ENCODE measurements at regions not wholly inside any gene's neighbourhood (a gene's known extent, or its start where the extent isn't known, plus 50 kb on each side); places are given as distances from the start of the nearest gene placed in this dataset.

- no peak overlapping the region for H3K27ac Mint-ChIP-seq
- no peaks in the 10 kb centered on the region for H3K4me1 Mint-ChIP-seq
- DNase-seq = no peak
- no peaks in the 10 kb centered on the region for H3K36me3 Mint-ChIP-seq
- H3K4me3 Mint-ChIP-seq = no peak overlapping the region
- H3K9me3 Mint-ChIP-seq = no peaks in the 10 kb centered on the region
- peaks cover 1 to 3% (median 3%) of the 10 kb centered on the region in 3 donors for H3K27me3 Mint-ChIP-seq (ENCODE audit: low read depth in 3 of 3)
Measured at GRCh38 chr2:156151351-156151750, 181.2 kb downstream of the NR4A2 start.

- no peaks in the 10 kb centered on the region for H3K4me1 Mint-ChIP-seq
- no peaks in the 10 kb centered on the region for H3K9me3 Mint-ChIP-seq
- no peak for DNase-seq
- H3K27ac Mint-ChIP-seq = no peak overlapping the region
- peaks cover 0 to 3% (median 1%) of the 10 kb centered on the region in 3 donors for H3K27me3 Mint-ChIP-seq (ENCODE audit: low read depth in 3 of 3)
- H3K36me3 Mint-ChIP-seq = no peaks in the 10 kb centered on the region
- H3K4me3 Mint-ChIP-seq = no peak overlapping the region
Measured at GRCh38 chr2:156147594-156148330, 184.8 kb downstream of the NR4A2 start.

- no peak for DNase-seq
- H3K27me3 Mint-ChIP-seq (ENCODE audit: low read depth in 3 of 3) = peaks cover 0 to 4% (median 0%) of the 10 kb centered on the region in 3 donors
- H3K27ac Mint-ChIP-seq = no peak overlapping the region
- H3K9me3 Mint-ChIP-seq = peaks cover 0 to 2% (median 0%) of the 10 kb centered on the region in 6 donors
- H3K36me3 Mint-ChIP-seq = no peaks in the 10 kb centered on the region
- H3K4me1 Mint-ChIP-seq = no peaks in the 10 kb centered on the region
- H3K4me3 Mint-ChIP-seq = no peak overlapping the region
Measured at GRCh38 chr2:156145976-156146375, 186.5 kb downstream of the NR4A2 start.

DNA sequence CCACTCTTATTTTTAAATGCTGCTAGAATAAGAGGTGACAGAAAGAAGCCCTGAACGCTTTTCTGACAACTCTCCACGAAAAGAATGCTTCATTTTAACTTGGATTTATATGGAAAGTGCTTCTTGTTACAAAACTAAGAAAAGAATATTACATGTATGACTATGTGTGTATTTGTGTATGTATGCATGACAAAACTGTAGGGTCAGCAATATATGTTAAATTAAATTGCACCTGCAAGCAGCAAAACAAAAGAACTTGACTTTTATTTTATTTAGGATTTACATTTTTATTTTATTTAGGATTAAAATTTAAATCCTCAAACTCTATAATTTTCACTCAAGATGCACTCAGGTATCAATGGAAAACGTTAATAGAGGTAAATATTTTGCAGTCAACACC is 187.1 kb downstream of the NR4A2 start:
- Mint-ChIP-seq H3K27ac (no peak overlapping the region), H3K4me3 (no peak overlapping the region), H3K36me3 (no peaks in the 10 kb centered on the region), H3K27me3 (ENCODE audit: low read depth in 3 of 3) (peaks cover 0 to 4% (median 0%) of the 10 kb centered on the region in 3 donors), H3K9me3 (peaks cover 0 to 2% (median 0%) of the 10 kb centered on the region in 6 donors), H3K4me1 (no peaks in the 10 kb centered on the region)
- no peak for DNase-seq

- H3K9me3 Mint-ChIP-seq = peaks cover 0 to 2% (median 0%) of the 10 kb centered on the region in 6 donors
- no peak overlapping the region for H3K4me3 Mint-ChIP-seq
- no peaks in the 10 kb centered on the region for H3K4me1 Mint-ChIP-seq
- DNase-seq = no peak
- H3K27me3 Mint-ChIP-seq (ENCODE audit: low read depth in 3 of 3) = peaks cover 0 to 4% (median 0%) of the 10 kb centered on the region in 3 donors
- no peaks in the 10 kb centered on the region for H3K36me3 Mint-ChIP-seq
- no peak overlapping the region for H3K27ac Mint-ChIP-seq
Measured at GRCh38 chr2:156136566-156136965, 196.0 kb downstream of the NR4A2 start.

DNA sequence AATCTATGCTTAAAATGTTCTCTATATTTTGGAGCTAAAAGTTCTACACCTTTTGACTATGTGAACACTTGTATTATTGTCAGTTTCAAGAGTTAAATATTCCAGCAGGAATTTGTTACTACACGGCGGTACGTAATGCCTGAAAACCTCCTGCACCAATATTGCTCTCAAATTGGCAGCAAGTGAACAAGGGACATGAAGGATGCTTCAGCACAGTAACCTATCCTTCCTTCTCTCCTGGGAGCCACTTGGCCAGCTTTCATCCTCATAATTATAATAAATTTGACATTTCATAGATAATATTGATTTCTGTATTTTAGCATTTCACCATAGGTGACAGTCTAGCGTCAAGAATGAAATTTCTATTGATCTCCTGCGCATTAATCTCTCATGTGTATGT is 197.6 kb downstream of the NR4A2 start:
- no peak for DNase-seq
- Mint-ChIP-seq H3K4me3 (no peak overlapping the region), H3K9me3 (no peaks in the 10 kb centered on the region), H3K27ac (no peak overlapping the region), H3K36me3 (no peaks in the 10 kb centered on the region), H3K4me1 (no peaks in the 10 kb centered on the region), H3K27me3 (ENCODE audit: low read depth in 3 of 3) (peaks cover 0 to 4% (median 0%) of the 10 kb centered on the region in 3 donors)

DNA sequence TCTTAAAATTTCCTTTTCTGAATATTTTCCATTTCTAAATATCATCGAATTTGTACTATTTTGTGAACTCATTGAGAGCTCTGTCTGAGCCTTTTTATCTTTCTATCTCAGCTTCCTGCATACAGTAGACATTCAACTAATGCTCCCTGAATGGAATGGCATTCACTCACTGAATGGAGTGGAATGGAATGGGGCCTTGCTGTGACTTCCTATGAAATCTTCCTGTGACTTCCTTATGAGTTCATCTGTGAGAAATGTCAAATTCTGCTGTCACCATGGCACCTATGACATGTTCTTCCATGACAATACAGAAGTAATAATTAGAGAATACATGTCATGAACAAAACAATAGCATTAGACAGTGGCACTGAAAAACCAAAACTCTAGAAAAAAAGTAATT is 199.6 kb downstream of the NR4A2 start:
- DNase-seq = no peak
- H3K27me3 Mint-ChIP-seq (ENCODE audit: low read depth in 3 of 3) = peaks cover 0 to 4% (median 0%) of the 10 kb centered on the region in 3 donors
- H3K36me3 Mint-ChIP-seq = no peaks in the 10 kb centered on the region
- H3K4me1 Mint-ChIP-seq = no peaks in the 10 kb centered on the region
- H3K9me3 Mint-ChIP-seq = no peaks in the 10 kb centered on the region
- no peak overlapping the region for H3K4me3 Mint-ChIP-seq
- H3K27ac Mint-ChIP-seq = no peak overlapping the region

- Mint-ChIP-seq H3K9me3 (no peaks in the 10 kb centered on the region), H3K36me3 (no peaks in the 10 kb centered on the region), H3K4me1 (no peaks in the 10 kb centered on the region), H3K27me3 (ENCODE audit: low read depth in 3 of 3) (peaks cover 0 to under 1% (median 0%) of the 10 kb centered on the region in 3 donors), H3K27ac (no peak overlapping the region), H3K4me3 (no peak overlapping the region)
- DNase-seq = no peak
Measured at GRCh38 chr2:156132130-156132529, 200.4 kb downstream of the NR4A2 start.

DNA sequence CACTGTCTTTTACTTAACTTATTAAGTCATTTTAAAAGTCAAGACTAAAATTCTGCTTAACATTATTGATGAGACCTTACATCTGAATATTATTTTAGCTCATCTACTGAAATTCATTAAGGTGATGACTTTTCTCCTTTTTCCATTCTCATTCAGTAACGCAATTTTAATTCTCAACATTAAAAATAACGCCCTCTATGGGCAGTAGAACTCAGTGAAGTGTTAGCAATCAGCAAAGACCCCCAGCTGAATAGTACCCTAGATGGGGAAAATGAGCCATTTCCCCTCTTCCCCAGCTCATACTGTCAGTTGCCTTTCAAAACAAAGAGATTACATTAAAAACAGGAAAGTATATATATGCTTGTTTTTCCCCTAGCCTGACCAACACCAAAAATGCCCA is 203.3 kb downstream of the NR4A2 start:
- Mint-ChIP-seq H3K4me3 (no peak overlapping the region), H3K4me1 (no peaks in the 10 kb centered on the region)

DNA sequence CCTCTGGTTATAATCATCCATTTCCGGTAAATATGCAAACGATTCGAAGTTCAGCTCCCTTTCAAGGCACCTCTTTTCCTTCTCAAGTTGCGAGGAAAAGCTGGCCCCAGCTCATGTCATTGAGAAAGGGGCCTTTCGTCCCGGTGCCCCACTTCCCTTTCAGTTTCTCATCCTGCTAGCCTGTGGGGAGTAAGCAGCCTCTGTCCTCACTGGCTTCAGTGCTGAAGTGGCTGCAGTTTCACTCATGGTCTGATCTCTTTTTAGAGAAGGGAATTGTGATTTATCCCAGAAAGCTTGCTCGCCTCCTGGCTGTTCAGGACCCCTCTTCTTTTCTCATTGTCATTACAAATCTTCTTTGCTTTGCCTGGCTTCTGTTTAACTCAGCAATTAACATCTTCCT is 207.5 kb downstream of the NR4A2 start:
- peaks cover 0 to 5% (median 0%) of the 10 kb centered on the region in 6 donors for H3K9me3 Mint-ChIP-seq
- DNase-seq = no peak
- no peak overlapping the region for H3K4me3 Mint-ChIP-seq
- H3K4me1 Mint-ChIP-seq = no peaks in the 10 kb centered on the region
- no peak overlapping the region for H3K27ac Mint-ChIP-seq
- no peaks in the 10 kb centered on the region for H3K36me3 Mint-ChIP-seq
- peaks cover 0 to 2% (median 1%) of the 10 kb centered on the region in 3 donors for H3K27me3 Mint-ChIP-seq (ENCODE audit: low read depth in 3 of 3)

More for the DNA sequence above, 203.3 kb downstream of the NR4A2 start:
- H3K27ac Mint-ChIP-seq = no peak overlapping the region
- H3K36me3 Mint-ChIP-seq = no peaks in the 10 kb centered on the region
- H3K9me3 Mint-ChIP-seq = peaks cover 0 to 2% (median 0%) of the 10 kb centered on the region in 6 donors
- peaks cover 0 to 2% (median 0%) of the 10 kb centered on the region in 3 donors for H3K27me3 Mint-ChIP-seq (ENCODE audit: low read depth in 3 of 3)
- no peak for DNase-seq

GRCh38 chr2:156124458-156124857 is 208.1 kb downstream of the NR4A2 start:
- peaks cover 0 to 5% (median 0%) of the 10 kb centered on the region in 6 donors for H3K9me3 Mint-ChIP-seq
- H3K27me3 Mint-ChIP-seq (ENCODE audit: low read depth in 3 of 3) = peaks cover 0 to 2% (median 1%) of the 10 kb centered on the region in 3 donors
- H3K4me3 Mint-ChIP-seq = no peak overlapping the region
- no peak overlapping the region for H3K27ac Mint-ChIP-seq
- no peak for DNase-seq
- no peaks in the 10 kb centered on the region for H3K36me3 Mint-ChIP-seq
- H3K4me1 Mint-ChIP-seq = no peaks in the 10 kb centered on the region

GRCh38 chr2:156118753-156119416 is 213.6 kb downstream of the NR4A2 start:
- Mint-ChIP-seq H3K27ac (no peak overlapping the region), H3K36me3 (no peaks in the 10 kb centered on the region), H3K27me3 (ENCODE audit: low read depth in 3 of 3) (peaks cover 3 to 4% (median 3%) of the 10 kb centered on the region in 3 donors), H3K9me3 (peaks cover 0 to 4% (median 1%) of the 10 kb centered on the region in 6 donors), H3K4me3 (no peak overlapping the region), H3K4me1 (no peaks in the 10 kb centered on the region)
- DNase-seq = no peak

GRCh38 chr2:156116113-156116512 is 216.4 kb downstream of the NR4A2 start:
- H3K27ac Mint-ChIP-seq = no peak overlapping the region
- peaks cover 0 to 4% (median 0%) of the 10 kb centered on the region in 6 donors for H3K9me3 Mint-ChIP-seq

GRCh38 chr2:156115338-156115737 is 217.2 kb downstream of the NR4A2 start:
- H3K36me3 Mint-ChIP-seq = no peaks in the 10 kb centered on the region
- no peaks in the 10 kb centered on the region for H3K4me1 Mint-ChIP-seq
- no peak overlapping the region for H3K4me3 Mint-ChIP-seq
- H3K27me3 Mint-ChIP-seq (ENCODE audit: low read depth in 3 of 3) = peaks cover 2 to 10% (median 3%) of the 10 kb centered on the region in 3 donors
- no peak for DNase-seq
- H3K9me3 Mint-ChIP-seq = peaks cover 0 to 4% (median 0%) of the 10 kb centered on the region in 6 donors
- no peak overlapping the region for H3K27ac Mint-ChIP-seq

More at GRCh38 chr2:156116113-156116512, 216.4 kb downstream of the NR4A2 start:
- Mint-ChIP-seq H3K4me3 (no peak overlapping the region), H3K27me3 (ENCODE audit: low read depth in 3 of 3) (peaks cover 3 to 7% (median 3%) of the 10 kb centered on the region in 3 donors), H3K36me3 (no peaks in the 10 kb centered on the region), H3K4me1 (no peaks in the 10 kb centered on the region)
- DNase-seq = no peak

Measured in immature natural killer cell (primary cell).